Limb (tissue), 2 donors: ENCODE measurements at regions not wholly inside any gene's neighbourhood (a gene's known extent, or its start where the extent isn't known, plus 50 kb on each side); places are given as distances from the start of the nearest gene placed in this dataset.

Experiments
- DNase-seq, 2 donors: peaks; one replicate each; pipeline ENCODE4 v3.0.0-alpha.2; 2016; ENCODE audit errors: extremely low spot score in 2 of 2

GRCh38 chr12:11946161-11946560, 124.6 kb upstream of the BCL2L14 start:
- DNase-seq, result no peak

GRCh38 chr12:11947213-11947612, 123.5 kb upstream of the BCL2L14 start:
- no peak for DNase-seq

GRCh38 chr12:11949738-11950411, 120.9 kb upstream of the BCL2L14 start:
- DNase-seq, result no peak

GRCh38 chr12:11951209-11951608, 119.5 kb upstream of the BCL2L14 start:
- DNase-seq, result no peak

- DNase-seq, result no peak
These were observed 117.2 kb upstream of the BCL2L14 start for GRCh38 chr12:11953523-11953922.

- DNase-seq, result no peak
These were observed 116.6 kb upstream of the BCL2L14 start for GRCh38 chr12:11954181-11954580.

GRCh38 chr12:11958221-11959091, 112.3 kb upstream of the BCL2L14 start:
- DNase-seq, result no peak

GRCh38 chr12:11959117-11959823, 111.5 kb upstream of the BCL2L14 start:
- no peak for DNase-seq

GRCh38 chr12:11960646-11961045, 110.1 kb upstream of the BCL2L14 start:
- no peak for DNase-seq

- no peak for DNase-seq
These were observed 109.1 kb upstream of the BCL2L14 start for GRCh38 chr12:11961686-11962085.

- no peak for DNase-seq
These were observed 107.9 kb upstream of the BCL2L14 start for GRCh38 chr12:11962860-11963259.

- DNase-seq, result no peak
These were observed 106.8 kb upstream of the BCL2L14 start for GRCh38 chr12:11963841-11964471.

- no peak for DNase-seq
These were observed 105.4 kb upstream of the BCL2L14 start for GRCh38 chr12:11965258-11965910.

- no peak for DNase-seq
These were observed 103.2 kb upstream of the BCL2L14 start for GRCh38 chr12:11967376-11968047.

GRCh38 chr12:11968048-11968383, 102.7 kb upstream of the BCL2L14 start:
- no peak for DNase-seq

GRCh38 chr12:11968516-11968915, 102.2 kb upstream of the BCL2L14 start:
- DNase-seq, result no peak

GRCh38 chr12:11969437-11970154, 101.1 kb upstream of the BCL2L14 start:
- no peak for DNase-seq

- no peak for DNase-seq
These were observed 100.6 kb upstream of the BCL2L14 start for GRCh38 chr12:11970155-11970520.

- DNase-seq, result no peak
These were observed 97.3 kb upstream of the BCL2L14 start for GRCh38 chr12:11973396-11973795.

GRCh38 chr12:11976005-11976404, 94.7 kb upstream of the BCL2L14 start:
- no peak for DNase-seq
